IPS DF 4.7 (cell line): ENCODE measurements at regions not wholly inside any gene's neighbourhood (a gene's known extent, or its start where the extent isn't known, plus 50 kb on each side); places are given as distances from the start of the nearest gene placed in this dataset.
"Not testable (repeated sequence)": the region's sequence is repeated elsewhere in the genome, so short reads cannot be mapped to it uniquely, and the experiment has no call there.

Experiments
- DNase-seq: peaks from one replicate; pipeline ENCODE4 v3.0.0-alpha.2; 2013; ENCODE audit warnings: low spot score; ENCODE audit errors: extremely low read depth

DNA sequence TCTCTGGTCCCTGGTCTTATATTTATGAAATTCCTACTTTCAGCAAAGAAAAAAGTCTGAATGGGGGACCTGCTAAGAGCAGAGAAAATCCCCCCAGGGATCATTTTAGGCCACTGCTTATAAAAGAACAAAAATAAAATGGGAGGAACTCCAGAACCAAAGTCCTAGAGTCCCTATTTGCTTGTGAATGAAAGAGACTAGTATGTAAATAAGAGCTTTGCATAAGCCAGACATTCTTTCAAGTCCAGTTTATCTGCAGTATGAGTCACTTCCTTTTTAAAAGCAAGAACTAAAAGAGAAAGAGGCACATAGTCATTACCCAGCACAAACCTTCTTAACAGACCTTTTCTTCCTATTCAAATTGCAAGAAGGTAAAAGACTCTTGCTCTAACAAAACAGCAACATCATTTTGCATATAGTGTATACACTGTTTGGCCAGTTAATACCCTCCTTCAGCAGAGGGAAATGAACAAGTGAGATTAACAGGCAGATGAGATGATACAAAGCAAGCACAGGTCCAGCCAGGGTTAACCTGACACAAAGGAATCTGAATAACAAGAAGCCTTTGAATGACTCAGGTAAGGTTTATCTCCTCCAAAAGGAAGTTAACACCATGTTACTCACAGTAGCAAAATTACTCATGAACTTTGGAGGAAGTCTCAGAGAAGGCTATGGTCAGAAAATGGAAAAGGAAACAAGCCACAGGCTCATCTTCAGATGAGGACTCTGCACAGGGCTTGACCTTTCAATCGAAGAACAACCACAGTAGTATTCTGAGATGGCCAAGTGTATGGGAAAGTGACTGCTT is 87.3 kb downstream of the PHLDA1 start:
- peak; percentile 90 for DNase-seq

DNA sequence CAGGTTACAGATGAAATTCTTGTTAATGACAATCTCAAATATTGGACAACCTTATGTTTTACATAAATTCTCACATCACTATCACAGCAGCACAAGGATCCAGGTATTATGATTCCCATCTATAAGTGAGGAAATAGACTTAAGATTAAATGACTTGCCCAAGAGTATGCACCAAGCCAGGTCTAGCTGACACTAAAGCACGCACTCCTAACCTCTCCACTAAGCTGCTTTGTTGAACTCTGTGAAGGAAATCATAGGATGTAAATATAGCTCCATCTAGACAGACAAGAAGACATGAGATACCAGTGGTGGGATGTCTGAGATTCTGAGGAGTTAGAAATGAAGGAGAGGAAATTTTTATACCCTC is 87.9 kb downstream of the PHLDA1 start:
- DNase-seq = no peak

DNA sequence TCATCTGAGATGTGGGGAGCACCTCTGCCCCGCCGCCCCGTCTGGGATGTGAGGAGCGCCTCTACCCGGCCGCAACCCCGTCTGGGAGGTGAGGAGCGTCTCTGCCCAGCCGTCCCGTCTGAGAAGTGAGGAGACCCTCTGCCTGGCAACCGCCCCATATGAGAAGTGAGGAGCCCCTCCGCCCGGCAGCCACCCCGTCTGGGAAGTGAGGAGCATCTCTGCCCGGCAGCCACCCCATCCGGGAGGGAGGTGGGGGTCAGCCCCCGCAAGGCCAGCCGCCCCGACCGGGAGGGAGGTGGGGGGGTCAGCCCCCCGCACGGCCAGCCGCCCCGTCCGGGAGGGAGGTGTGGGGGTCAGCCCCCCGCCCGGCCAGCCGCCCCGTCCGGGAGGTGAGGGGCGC is 89.9 kb downstream of the PHLDA1 start:
- not testable (repeated sequence) for DNase-seq

DNA sequence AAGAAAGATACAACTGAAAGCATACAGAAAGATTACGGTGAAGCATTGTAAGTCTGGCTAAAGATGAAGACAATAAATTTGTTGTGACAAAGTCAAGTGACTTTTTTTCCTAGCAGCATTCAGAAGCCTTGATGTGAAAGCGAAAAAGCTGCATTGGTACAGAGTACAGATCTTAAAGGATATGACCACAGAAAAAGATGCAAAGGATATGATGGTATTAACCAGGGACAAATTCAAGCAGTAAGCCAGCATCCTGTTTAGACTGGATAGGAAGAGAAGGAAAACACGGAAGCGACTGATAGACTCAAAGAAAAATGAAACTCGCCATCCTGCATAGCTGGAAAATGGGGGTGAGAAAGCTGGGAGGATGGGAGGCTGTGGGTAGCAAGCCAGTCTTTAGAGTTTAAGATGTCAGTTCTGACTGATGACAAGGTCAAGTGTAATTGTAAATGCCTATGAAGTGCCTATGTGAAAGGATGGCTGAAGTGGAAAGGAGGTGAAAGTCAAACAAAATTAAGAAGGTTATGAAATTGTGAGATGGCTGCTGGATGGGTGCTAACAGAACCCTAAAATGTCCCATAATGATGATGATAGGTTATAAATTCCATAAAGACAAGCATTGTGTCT is 92.4 kb downstream of the PHLDA1 start:
- DNase-seq = no peak

DNA sequence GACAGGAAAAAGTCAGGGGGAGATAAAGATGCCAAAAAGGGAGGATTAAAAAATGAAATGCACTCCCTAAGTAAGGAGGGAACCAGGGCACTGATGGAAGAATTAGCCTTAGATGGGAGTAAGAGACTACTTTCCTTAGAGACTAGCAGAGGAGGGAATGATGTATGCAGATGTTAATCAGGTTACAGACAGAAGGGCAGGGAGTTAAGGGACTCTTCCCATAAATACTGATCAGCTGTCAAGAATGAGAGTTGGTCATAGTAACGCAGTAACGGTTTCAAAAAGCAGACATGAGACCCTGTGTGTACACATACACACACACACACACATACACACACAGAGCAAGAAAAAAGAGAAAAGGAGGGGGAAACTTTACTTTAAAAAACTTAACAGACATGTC is 93.4 kb downstream of the PHLDA1 start:
- no peak for DNase-seq

DNA sequence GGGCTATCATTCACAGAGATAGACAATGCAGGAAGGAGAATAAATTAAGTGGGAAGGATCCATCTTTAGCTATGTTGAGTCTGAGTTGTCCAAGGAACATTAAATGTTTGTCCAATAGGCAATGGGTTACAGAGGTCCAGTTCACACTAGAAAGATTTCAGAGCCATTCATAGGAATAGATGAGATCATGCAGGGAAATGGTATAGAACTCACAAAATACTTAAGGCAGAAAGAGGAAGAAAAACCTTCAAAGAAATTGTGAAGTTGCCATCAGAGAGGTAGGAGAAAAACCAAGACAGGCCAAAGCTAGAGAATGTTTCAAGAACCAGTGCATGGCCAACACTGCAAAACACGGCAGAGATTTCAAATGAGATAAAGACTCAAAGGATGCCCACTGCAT is 94.1 kb downstream of the PHLDA1 start:
- DNase-seq = no peak

DNA sequence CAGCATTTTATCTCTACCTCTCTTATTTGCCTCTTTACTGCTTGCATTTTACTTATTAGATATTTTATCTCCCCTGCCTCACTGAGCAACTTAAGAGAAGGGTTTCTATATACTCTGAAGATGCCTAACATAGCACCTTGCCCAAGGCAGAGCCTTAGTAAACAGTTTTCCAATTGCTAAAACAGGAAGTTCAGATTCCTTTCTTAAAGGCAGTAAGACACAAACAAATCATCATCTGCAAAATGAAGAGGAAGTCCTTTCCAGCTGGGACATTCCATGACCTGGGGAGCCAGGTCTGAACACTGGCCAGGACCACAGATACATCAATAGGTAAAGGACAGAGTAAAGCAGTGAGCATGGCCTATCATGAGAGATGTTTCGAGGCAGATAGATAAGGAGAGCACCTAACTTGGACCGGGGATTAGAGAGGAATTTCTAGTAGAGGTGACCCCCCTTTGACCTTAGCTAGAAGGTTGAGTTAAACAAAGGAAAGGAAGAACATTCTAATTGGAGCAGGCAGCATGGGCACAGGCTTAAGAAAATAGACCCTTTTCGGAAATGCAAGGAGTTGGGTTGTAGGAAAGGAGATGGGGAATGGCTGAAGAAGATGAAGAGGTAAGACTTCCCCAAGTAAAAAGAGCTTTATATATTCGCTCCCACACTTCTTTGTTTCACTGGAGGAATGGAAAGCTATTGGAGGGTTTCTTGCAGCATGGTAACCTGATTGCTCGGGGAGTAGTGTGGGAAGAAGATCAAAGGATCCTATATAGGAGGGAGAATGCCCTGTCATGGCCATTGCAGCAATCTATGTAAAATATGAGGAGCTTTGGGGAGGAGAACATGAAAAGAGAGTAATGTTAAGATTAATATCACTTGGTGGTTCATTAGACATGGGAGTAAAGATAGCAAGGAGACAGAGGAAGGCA is 94.8 kb downstream of the PHLDA1 start:
- DNase-seq = no peak

DNA sequence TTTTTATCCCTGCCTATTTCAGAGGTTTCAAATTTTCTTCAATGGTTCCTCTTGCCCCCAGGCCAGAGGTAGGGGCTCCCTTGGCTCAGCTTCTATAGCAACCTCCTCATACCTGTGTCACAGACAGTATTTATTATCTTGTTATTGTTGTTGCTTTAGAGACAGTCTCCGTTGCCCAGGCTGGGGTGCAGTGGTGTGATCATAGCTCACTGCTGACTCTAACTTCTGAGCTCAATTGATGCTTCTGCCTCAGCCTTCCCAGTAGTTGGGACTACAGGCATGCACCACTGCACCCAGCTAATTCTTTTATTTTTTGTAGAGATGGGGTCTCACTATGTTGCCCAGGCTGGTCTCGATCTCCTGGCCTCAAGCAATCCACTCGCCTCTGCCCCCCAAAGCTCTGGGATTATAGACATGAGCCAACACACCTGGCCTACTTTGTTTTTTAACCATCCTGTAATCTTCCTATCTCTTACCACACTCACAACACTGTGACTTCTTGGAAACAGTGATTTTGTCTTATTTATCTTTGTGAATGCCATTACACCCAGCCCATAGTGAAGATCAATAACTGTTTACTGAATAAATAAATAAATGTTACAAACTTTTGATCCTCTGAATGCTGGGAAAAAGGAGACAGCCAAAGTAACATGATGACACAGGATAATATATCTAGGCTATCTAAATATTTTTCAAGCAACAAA is 95.9 kb downstream of the PHLDA1 start:
- no peak for DNase-seq

DNA sequence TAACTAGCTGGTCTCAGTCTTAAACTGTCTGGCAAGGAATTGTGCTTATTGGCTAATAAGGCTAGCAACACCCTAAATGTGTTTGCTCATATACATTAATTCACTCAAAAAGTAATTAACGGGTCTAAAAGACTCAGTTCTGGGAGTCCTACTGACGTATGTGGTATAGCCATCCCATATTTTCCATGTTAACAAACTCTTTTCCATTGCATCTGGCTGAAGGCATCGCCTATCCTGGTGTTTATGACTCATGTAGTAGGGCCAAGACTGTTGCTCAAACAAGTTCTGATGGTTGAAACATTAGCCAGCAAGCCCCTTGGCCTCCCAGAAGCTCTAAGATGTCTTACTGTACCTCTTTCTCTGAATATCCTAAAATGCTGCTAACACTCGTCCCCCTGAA is 98.5 kb downstream of the PHLDA1 start:
- DNase-seq = no peak

DNA sequence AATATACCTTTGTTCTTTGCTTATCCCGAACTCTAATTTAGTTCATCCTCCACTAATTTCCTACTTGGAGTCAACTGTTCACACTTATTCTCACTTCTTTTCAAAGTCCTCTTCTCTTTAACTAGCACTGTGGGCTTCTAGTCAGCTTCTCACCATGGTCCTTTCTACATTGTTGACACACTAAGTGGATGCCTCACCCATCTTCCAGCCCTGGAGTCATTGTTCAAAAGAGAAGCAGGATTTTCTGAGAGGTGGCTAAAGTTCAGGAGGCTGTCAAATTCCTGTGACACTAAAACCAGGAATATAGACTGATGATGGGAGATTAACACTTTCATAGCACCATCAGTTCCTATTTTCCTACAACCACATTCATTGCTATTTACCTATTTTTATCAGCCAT is 99.3 kb downstream of the PHLDA1 start:
- DNase-seq = no peak

DNA sequence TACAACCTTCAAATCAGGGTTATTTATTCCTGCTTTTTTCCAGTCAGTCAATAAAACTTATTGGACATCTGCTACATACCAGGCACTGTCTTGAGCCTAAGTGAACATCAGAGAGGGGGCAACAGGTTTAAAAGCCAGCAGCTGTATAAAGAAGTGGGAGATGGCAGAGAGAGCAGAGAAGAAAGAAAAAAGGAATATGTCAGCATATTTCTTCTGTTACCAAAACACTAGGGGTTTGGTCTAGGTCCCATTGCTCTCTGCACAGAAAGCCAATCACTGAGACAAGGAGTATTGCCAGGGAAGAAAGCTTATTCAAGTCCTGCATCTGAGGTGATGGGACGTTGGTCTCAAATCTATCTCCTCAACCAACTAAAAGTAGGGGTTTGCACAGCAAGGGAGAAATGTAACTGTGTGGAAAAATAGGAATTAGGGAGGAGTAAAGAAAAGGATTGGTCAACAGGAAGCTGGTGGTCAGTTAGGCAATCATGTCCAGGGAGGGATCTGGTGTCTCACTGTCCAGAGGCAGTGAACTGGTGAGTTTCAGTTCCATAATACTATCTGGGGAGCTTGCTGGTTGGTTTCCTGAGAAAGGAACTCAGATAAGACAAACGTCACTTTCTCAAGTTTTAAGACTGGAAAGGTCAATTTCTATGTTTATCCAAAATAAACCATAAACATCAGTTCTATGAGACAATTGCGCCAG is 107.5 kb downstream of the PHLDA1 start:
- no peak for DNase-seq

DNA sequence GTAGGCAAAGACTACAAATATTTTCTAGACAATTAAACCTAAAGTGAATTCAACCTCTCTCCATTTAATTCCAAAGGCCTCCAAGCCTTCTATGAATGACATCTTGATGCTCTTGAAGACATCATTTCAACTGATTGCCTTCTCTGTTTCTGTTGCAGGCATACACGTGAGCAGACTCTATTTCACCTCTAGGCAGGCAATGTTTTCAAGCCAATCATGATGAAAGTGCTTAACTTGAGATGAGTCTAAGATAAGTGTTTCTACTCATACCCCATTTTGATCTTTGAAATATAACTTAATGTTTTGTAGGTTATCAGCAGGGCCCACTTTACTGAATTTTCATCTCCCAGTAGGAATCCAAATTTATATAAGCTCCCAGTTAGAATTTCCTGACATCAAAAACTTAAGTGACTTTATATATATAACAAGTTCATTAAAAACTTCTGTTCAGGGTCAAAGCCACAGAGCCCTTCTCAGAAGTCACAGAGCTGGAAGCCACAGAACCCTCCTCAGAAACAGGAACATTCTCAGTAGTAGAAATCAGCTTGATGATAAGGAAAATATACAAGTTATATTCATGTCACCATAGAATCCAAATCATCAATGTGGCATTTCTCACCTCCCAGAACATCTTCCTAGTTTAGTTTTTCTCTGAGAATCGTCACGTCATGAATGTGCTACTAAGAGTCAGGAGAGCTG is 108.5 kb downstream of the PHLDA1 start:
- DNase-seq = no peak

DNA sequence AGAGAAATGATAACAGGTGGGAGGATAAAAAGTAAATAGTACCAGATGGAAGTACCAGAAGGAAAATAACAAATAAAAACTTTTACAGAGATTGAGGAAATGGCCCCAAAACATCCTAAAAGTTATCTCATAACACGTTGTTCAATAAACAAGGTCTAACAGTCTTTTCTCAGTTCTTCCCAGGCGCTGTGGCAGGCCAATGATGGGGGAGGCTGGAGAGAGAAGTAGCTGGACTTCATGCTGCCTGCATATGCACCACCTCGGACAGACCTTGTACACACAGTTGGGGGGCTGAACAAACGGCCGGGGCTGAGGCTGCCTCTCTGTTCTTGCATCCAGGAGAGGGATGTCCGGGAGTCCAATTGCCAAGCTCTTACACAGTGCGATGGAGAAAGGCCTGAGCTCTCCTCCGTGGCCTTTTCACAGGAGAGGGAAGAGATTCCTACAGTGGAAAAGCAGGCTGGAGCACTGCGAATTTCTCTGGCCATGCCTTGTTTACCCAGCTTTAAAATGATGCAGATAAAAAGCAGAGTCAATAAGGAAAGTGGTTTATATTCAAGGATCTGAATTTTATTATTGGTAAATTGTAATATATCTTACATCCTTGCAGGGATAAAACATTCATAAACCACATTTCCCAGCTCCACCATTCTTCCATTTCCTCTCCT is 109.8 kb downstream of the PHLDA1 start:
- DNase-seq = no peak

DNA sequence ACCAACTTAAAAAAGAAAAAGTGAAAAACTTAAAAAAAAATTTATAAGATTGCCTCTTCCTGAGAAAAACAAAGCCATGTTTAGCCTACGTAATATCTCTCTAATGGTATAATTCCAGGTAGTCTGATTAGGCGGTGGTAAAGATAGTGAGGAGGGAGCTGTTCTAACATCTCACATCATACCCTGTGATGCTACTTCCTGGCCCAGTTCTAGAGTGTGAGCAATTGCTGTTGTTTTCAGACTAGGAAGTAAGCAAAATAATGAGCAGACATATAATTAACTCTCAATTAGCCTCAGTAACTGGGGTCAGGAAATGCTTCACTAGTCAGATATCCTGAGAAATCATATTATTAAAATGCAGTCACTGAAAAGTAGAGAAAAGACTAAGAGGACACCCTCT is 113.9 kb downstream of the PHLDA1 start:
- DNase-seq = no peak

DNA sequence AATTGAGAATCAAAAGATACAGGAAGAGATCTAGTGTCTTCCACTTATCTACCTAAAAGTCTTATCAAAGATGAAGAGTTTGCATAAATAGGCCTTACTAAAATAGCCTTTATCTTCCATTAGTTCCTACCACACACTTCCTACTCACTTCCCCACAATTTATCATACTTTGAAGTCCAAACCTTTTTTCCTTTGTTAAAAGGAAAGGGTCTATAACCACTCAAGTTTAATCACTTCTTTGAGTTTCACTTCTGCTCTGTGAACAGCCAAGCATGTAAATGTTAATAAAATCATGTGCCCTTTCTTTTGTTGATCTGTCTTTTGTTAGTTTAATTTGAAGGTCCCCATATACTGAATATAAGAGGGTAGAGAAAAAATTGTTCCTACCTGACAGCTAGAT is 114.5 kb downstream of the PHLDA1 start:
- no peak for DNase-seq

DNA sequence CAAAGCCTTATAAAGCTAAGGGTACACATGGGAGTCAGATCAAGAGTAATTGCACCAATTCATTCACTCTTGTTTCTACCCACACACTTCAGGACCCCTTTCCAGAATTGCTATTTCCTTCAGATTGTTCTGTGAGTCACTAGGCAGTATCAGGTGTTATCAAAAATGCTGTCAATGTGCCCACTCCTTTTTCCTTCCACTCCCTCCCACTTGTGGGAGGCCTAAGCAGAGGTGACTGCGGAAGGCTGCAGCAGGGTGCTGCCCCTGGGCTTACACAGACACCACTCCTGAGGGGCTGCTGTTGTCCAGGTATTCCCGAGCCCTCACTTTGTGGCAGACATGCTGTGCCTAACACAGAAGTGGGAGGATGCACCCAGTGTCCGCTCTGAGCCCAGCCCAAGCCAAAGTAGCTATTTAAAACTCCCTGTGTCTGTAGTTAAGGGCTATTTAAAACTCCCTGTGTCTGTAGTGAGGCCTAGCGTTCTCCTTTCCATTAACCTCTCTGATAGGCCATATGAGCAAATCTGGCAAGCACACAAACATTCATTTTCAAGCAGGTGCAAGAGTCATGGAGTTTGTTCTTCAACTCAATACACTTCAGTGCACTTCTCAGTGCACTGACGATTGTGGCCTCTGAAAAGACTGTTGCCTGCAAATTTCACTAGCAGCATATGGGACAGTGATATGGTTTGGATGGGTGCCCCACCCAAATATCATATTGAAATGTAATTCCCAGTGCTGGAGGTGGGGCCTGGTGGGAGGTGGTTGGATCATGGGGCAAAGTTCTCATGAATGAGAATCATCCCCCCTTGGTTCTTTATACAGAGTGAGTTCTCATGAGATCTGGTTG is 117.8 kb downstream of the PHLDA1 start:
- no peak for DNase-seq

DNA sequence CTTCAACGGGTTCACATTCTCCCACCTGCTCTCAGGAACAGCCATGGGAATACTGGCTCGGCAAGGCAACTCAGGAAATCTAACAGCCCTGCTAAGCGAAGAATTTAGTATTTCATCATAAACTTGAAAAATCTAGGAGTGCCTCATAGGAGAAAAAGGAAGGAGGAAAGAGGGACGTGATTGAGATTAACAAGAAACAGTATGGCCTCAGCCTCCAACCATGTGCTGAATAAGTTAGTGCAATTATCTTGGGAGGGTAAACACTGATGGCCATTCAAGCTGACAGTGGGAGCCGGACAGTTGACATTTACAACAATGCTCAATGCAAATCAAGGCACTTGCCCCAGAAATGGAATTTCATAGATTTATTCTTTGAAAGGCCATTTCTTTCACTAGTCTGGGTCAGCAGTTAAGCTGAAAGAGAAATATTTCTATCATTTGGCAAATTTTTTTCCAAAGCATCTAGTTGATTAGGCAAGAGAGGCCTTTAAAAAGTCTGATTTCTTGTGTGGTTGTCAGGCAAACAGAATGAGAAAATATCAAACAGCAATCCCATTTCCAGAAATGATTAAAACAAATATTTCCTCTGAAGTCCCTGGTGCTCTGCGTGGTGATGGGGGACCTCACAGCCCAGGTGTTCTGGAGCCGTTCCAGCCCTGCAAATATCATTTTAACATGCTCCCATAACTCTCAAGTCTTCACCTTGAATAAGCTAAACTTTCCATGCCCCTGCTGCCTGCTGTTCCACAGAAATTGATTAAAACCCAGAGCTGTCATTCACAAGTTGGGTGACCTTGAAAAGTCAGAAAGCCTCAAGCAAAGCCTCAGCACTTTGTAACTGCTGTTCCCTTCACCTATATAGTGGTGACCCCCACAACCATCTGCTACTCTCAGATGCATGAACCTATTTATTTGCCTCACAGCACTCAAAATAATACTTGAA is 121.6 kb downstream of the PHLDA1 start:
- no peak for DNase-seq
